Activated T-cell treated with anti-CD3 and anti-CD28 coated beads, Interleukin-2, amount 50 U/mL, for 1 hour (primary cell): ENCODE measurements at regions not wholly inside any gene's neighbourhood (a gene's known extent, or its start where the extent isn't known, plus 50 kb on each side); places are given as distances from the start of the nearest gene placed in this dataset.

Experiments used
- DNase-seq: peaks from one replicate; pipeline ENCODE4 v3.0.0-alpha.2; 2020

- DNase-seq, result no peak
Measured at GRCh38 chr11:104324276-104324675, 160.3 kb upstream of the PDGFD start.

- no peak for DNase-seq
Measured at GRCh38 chr11:104323841-104324240, 159.9 kb upstream of the PDGFD start.

- DNase-seq, result no peak
Measured at GRCh38 chr11:104322696-104323095, 158.7 kb upstream of the PDGFD start.

GRCh38 chr11:104320956-104321355 is 157.0 kb upstream of the PDGFD start:
- DNase-seq, result no peak

GRCh38 chr11:104320097-104320496 is 156.2 kb upstream of the PDGFD start:
- no peak for DNase-seq

- DNase-seq, result no peak
Measured at GRCh38 chr11:104319396-104319795, 155.4 kb upstream of the PDGFD start.

- no peak for DNase-seq
Measured at GRCh38 chr11:104306862-104307474, 143.0 kb upstream of the PDGFD start.

GRCh38 chr11:104301776-104302175 is 137.8 kb upstream of the PDGFD start:
- DNase-seq, result no peak

GRCh38 chr11:104291646-104292045 is 127.7 kb upstream of the PDGFD start:
- DNase-seq, result no peak

- DNase-seq, result no peak
Measured at GRCh38 chr11:104286129-104286528, 122.2 kb upstream of the PDGFD start.

GRCh38 chr11:104279587-104279986 is 115.6 kb upstream of the PDGFD start:
- no peak for DNase-seq

- no peak for DNase-seq
Measured at GRCh38 chr11:104275992-104276391, 112.0 kb upstream of the PDGFD start.

GRCh38 chr11:104260456-104260855 is 96.5 kb upstream of the PDGFD start:
- DNase-seq, result no peak

GRCh38 chr11:104259121-104259610 is 95.2 kb upstream of the PDGFD start:
- no peak for DNase-seq

- no peak for DNase-seq
Measured at GRCh38 chr11:104256525-104256924, 92.6 kb upstream of the PDGFD start.

GRCh38 chr11:104254347-104254746 is 90.4 kb upstream of the PDGFD start:
- no peak for DNase-seq

- no peak for DNase-seq
Measured at GRCh38 chr11:104246590-104246989, 82.6 kb upstream of the PDGFD start.

- DNase-seq, result no peak
Measured at GRCh38 chr11:104238916-104239315, 75.0 kb upstream of the PDGFD start.

GRCh38 chr11:104225047-104225446 is 61.1 kb upstream of the PDGFD start:
- DNase-seq, result no peak

GRCh38 chr11:104222464-104222863 is 58.5 kb upstream of the PDGFD start:
- DNase-seq, result no peak

- DNase-seq, result no peak
Measured at GRCh38 chr11:104221455-104221854, 57.5 kb upstream of the PDGFD start.

- DNase-seq, result no peak
Measured at GRCh38 chr11:104219096-104219495, 55.1 kb upstream of the PDGFD start.

- no peak for DNase-seq
Measured at GRCh38 chr11:104214517-104214916, 50.6 kb upstream of the PDGFD start.
